IMR-90 (cell line): ENCODE measurements at regions not wholly inside any gene's neighbourhood (a gene's known extent, or its start where the extent isn't known, plus 50 kb on each side); places are given as distances from the start of the nearest gene placed in this dataset.

Experiments
- ATAC-seq: fragments of 200-7000 bp; cut with Tn5 transposase; 2 replicates; pipeline ENCODE4 v1.9.1; 2020; ENCODE audit warnings: low read depth, mild to moderate bottlenecking, moderate library complexity
- BruUV-seq: library from RNA; stranded (reverse); fragments of 400-500 nt; replicated peaks from 2 replicates; lab custom pipeline; 2021; lab: Mats Ljungman, UMichigan
- CTCF ChIA-PET: fragments of 300-600 bp; formaldehyde crosslinking; extraction: SDS; loops from one replicate; lab custom pipeline; 2021; ENCODE audit warnings: antibody characterized with exemption; lab: Yijun Ruan, JAX
- POLR2A ChIA-PET: fragments of 300-600 bp; sonication (Branson Sonifier 250); formaldehyde crosslinking; loops from one replicate; lab custom pipeline; 2022; ENCODE audit warnings: antibody characterized with exemption; ENCODE audit not compliant: unreplicated experiment; lab: Charles Lee
- DNase-seq: peaks from one replicate; pipeline ENCODE4 v3.0.0; 2013
- H2AFZ ChIP-seq: replicated peaks from 2 replicates; pipeline ENCODE3; 2013; ENCODE audit warnings: low read length, mild to moderate bottlenecking; ENCODE audit not compliant: poor library complexity
- H2AK5ac ChIP-seq: 2 replicates; pipeline ENCODE4 v1.6.1; 2013; ENCODE audit warnings: low read depth, low read length, inconsistent platforms
- H2AK9ac ChIP-seq: replicated peaks from 2 replicates; pipeline ENCODE3; 2013; ENCODE audit warnings: mild to moderate bottlenecking, low read depth, low read length, moderate library complexity; ENCODE audit not compliant: poor library complexity
- H2BK120ac ChIP-seq: 2 replicates; pipeline ENCODE4 v1.6.1; 2013; ENCODE audit warnings: low read depth, low read length, inconsistent platforms
- H2BK15ac ChIP-seq: 3 replicates; pipeline ENCODE4 v1.6.1; 2013; ENCODE audit warnings: low read depth, low read length, inconsistent platforms
- H2BK20ac ChIP-seq: 2 replicates; pipeline ENCODE4 v1.6.1; 2013; ENCODE audit warnings: low read depth, mild to moderate bottlenecking, inconsistent platforms, low read length, moderate library complexity
- H2BK5ac ChIP-seq: 2 replicates; pipeline ENCODE4 v1.6.1; 2013; ENCODE audit warnings: mild to moderate bottlenecking, low read depth, low read length, inconsistent platforms; ENCODE audit not compliant: poor library complexity, severe bottlenecking
- H3K14ac ChIP-seq: replicated peaks from 2 replicates; pipeline ENCODE4 v1.6.1; 2013; ENCODE audit warnings: low read depth, low read length, inconsistent platforms
- H3K18ac ChIP-seq: 2 replicates; pipeline ENCODE4 v1.6.1; 2013; ENCODE audit warnings: low read depth, low read length, control low read depth
- H3K23ac ChIP-seq: 2 replicates; pipeline ENCODE4 v1.6.1; 2013; ENCODE audit warnings: low read depth, low read length, inconsistent platforms
- H3K27ac ChIP-seq: 2 replicates; pipeline ENCODE4 v1.5.1; 2013; ENCODE audit warnings: mild to moderate bottlenecking, control low read depth, low read length; ENCODE audit not compliant: insufficient read depth
- H3K27me3 ChIP-seq: 2 replicates; pipeline ENCODE4 v1.6.1; 2013; ENCODE audit warnings: low read length; ENCODE audit not compliant: control insufficient read depth, insufficient read depth
- H3K36me3 ChIP-seq: 2 replicates; pipeline ENCODE4 v1.6.1; 2013; ENCODE audit warnings: low read length, mixed read lengths; ENCODE audit not compliant: control insufficient read depth, insufficient read depth
- H3K4ac ChIP-seq: 2 replicates; pipeline ENCODE4 v1.6.1; 2013; ENCODE audit warnings: low read depth, low read length, inconsistent platforms
- H3K4me1 ChIP-seq: 2 replicates; pipeline ENCODE4 v1.6.1; 2013; ENCODE audit warnings: low read length, mixed read lengths; ENCODE audit not compliant: control insufficient read depth, insufficient read depth
- H3K4me2 ChIP-seq: 2 replicates; pipeline ENCODE4 v1.6.1; 2013; ENCODE audit warnings: low read depth, mild to moderate bottlenecking, control low read depth, low read length, moderate library complexity
- H3K4me3 ChIP-seq: 2 replicates; pipeline ENCODE4 v1.5.1; 2013; ENCODE audit warnings: low read depth, mild to moderate bottlenecking, control low read depth, low read length, moderate library complexity; ENCODE audit not compliant: insufficient read depth
- H3K56ac ChIP-seq: 2 replicates; pipeline ENCODE4 v1.6.1; 2013; ENCODE audit warnings: low read length, inconsistent platforms; ENCODE audit not compliant: insufficient read depth; ENCODE audit errors: extremely low read depth
- H3K79me1 ChIP-seq, 2 experiments: 2 replicates each; pipeline ENCODE4 v1.6.1; 2013; ENCODE audit warnings: low read length in 2 of 2, inconsistent platforms in 1 of 2, low read depth in 1 of 2
- H3K9ac ChIP-seq: 2 replicates; pipeline ENCODE4 v1.6.1; 2013; ENCODE audit warnings: low read depth, low read length, control low read depth
- H3K9me1 ChIP-seq: 2 replicates; pipeline ENCODE4 v1.6.1; 2013; ENCODE audit warnings: low read length, inconsistent platforms; ENCODE audit not compliant: insufficient read depth
- H3K9me3 ChIP-seq: 2 replicates; pipeline ENCODE4 v1.6.1; 2013; ENCODE audit warnings: low read length; ENCODE audit not compliant: control insufficient read depth, insufficient read depth
- H4K20me1 ChIP-seq: 2 replicates; pipeline ENCODE4 v1.6.1; 2013; ENCODE audit warnings: low read length, inconsistent platforms; ENCODE audit not compliant: insufficient read depth
- H4K5ac ChIP-seq: 2 replicates; pipeline ENCODE4 v1.6.1; 2013; ENCODE audit warnings: mild to moderate bottlenecking, low read depth, low read length, control low read depth
- H4K8ac ChIP-seq, 2 experiments: 2 replicates each; pipeline ENCODE4 v1.6.1; 2013; ENCODE audit warnings: low read depth in 2 of 2, low read length in 2 of 2, control low read depth in 1 of 2, inconsistent platforms in 1 of 2
- H4K91ac ChIP-seq: 2 replicates; pipeline ENCODE4 v1.6.1; 2013; ENCODE audit warnings: low read depth, low read length, inconsistent platforms; ENCODE audit not compliant: insufficient read depth
- CEBPB ChIP-seq: IDR thresholded peaks from 2 replicates; pipeline ENCODE4 v1.6.1; 2012; ENCODE audit warnings: low read depth, low read length, improper control_type of control experiment
- FOS ChIP-seq: fragments of 150-350 bp; IDR thresholded peaks from 2 replicates; pipeline ENCODE4 v1.6.1; 2016; ENCODE audit warnings: low read depth, low read length
- MAFK ChIP-seq: IDR thresholded peaks from 2 replicates; pipeline ENCODE4 v1.6.1; 2012; ENCODE audit warnings: low read depth, low read length, improper control_type of control experiment
- MAZ ChIP-seq: IDR thresholded peaks from 2 replicates; pipeline ENCODE4 v1.6.1; 2012; ENCODE audit warnings: low read depth, mild to moderate bottlenecking, low read length, improper control_type of control experiment, moderate library complexity, borderline replicate concordance
- MXI1 ChIP-seq: IDR thresholded peaks from 2 replicates; pipeline ENCODE4 v1.6.1; 2012; ENCODE audit warnings: low read depth, mild to moderate bottlenecking, low read length, moderate library complexity, borderline replicate concordance
- NFE2L2 ChIP-seq: fragments of 150-350 bp; IDR thresholded peaks from 2 replicates; pipeline ENCODE4 v1.6.1; 2016; ENCODE audit warnings: low read depth, mild to moderate bottlenecking, low read length
- POLR2A ChIP-seq: IDR thresholded peaks from 2 replicates; pipeline ENCODE4 v1.6.1; 2012; ENCODE audit warnings: mild to moderate bottlenecking, low read depth, low read length
- RAD21 ChIP-seq: IDR thresholded peaks from 2 replicates; pipeline ENCODE4 v1.6.1; 2012; ENCODE audit warnings: low read length, improper control_type of control experiment
- RFX5 ChIP-seq: IDR thresholded peaks from 2 replicates; pipeline ENCODE4 v1.8.0; 2012; ENCODE audit warnings: low read depth, mild to moderate bottlenecking, low read length, moderate library complexity
- SMC3 ChIP-seq: fragments of 150-350 bp; IDR thresholded peaks from 2 replicates; pipeline ENCODE4 v1.6.1; 2016; ENCODE audit warnings: low read depth, mild to moderate bottlenecking, antibody characterized with exemption, low read length, moderate library complexity
- WGBS, 2 experiments: methylation state at CpG; one replicate each; pipeline versions ENCODE4 v1.1.5 to v1.1.7; 2013; ENCODE audit warnings: missing lambda C conversion rate in 2 of 2; ENCODE audit not compliant: insufficient read length in 1 of 2; ENCODE audit errors: extremely low coverage in 2 of 2; 5-methylcytosine and 5-hydroxymethylcytosine counted together
- dilution Hi-C: fragments of 300-500 bp; cut with HindIII; formaldehyde crosslinking; loops from one replicate; pipeline ENCODE4 v1.14.3; 2018; ENCODE audit warnings: low sequenced_read_pairs; ENCODE audit not compliant: unreplicated experiment
- in situ Hi-C: fragments of 300-500 bp; cut with MboI; formaldehyde crosslinking; loops from 3 replicates; pipeline ENCODE4 v1.14.3; 2019; ENCODE audit warnings: low sequenced_read_pairs, inconsistent platforms, mixed read lengths
- intact Hi-C: fragments of 100-400 bp; cut with micrococcal nuclease; formaldehyde crosslinking; loops from 2 replicates; pipeline ENCODE4 v1.10.0; 2022
- TF ChIP-seq, protein P1 (sequence below): fragments of 150-350 bp; IDR thresholded peaks from 2 replicates; pipeline ENCODE4 v1.6.1; 2017; ENCODE audit warnings: mild to moderate bottlenecking, antibody characterized with exemption, low read length, low read depth
- TF ChIP-seq, protein P2 (sequence below): fragments of 150-350 bp; IDR thresholded peaks from 2 replicates; pipeline ENCODE4 v1.6.1; 2016; ENCODE audit warnings: low read depth, mild to moderate bottlenecking, low read length, moderate library complexity, borderline replicate concordance
- TF ChIP-seq, protein P3 (sequence below): conservative IDR thresholded peaks from 2 replicates; pipeline ENCODE4 v1.5.1; 2012; ENCODE audit warnings: mild to moderate bottlenecking, low read depth, low read length, improper control_type of control experiment

DNA sequence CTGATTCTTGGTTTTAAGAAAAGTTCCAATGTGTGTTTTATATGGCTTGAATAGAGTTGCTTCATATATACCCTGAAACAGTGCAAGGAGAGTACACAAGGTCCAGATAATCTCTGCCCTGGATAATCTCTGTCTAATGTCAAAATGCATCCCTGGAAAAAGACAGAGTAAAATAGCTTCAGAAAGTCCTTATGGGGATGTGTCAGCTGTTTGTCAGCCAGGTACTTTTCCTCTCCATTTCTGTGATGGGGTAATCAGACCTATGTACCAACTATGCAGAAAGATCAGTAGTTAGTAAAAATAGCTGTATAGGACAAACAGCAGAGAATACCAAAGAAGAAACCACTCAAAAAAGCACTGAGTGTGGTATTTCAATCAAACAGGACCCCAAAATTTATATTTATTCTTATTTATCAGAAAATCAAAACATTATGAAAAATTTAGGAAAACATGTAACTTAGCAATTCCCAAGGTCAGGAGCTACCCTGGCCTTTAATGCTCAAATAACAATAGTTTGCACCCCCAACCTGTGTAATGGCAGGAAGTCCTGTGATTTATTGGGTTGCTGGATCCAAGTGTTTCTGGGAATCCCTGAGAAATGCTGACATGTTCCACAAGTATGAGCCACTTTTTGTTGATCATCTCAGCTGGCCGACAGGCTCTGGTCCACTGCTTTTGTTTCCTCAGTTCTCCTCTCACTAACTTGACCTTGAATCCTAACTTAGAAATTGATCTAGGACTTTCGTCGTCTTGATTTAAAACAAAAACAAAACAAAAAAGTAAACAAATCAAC, 69.6 kb downstream of the MDH1 start:
- no peak overlapping the region for H3K9ac ChIP-seq
- intact Hi-C loops (no loop called here), in situ Hi-C loops (no loop called here), dilution Hi-C loops (no loop called here)
- WGBS, 2 experiments: no CpG with 5 or more reads among the region's 3 CpGs
- no peak overlapping the region for H2AK9ac ChIP-seq
- BruUV-seq: no TSS peak
- no peak overlapping the region for H3K4me2 ChIP-seq
- TF ChIP-seq, protein P1, sequence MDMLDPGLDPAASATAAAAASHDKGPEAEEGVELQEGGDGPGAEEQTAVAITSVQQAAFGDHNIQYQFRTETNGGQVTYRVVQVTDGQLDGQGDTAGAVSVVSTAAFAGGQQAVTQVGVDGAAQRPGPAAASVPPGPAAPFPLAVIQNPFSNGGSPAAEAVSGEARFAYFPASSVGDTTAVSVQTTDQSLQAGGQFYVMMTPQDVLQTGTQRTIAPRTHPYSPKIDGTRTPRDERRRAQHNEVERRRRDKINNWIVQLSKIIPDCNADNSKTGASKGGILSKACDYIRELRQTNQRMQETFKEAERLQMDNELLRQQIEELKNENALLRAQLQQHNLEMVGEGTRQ: no peak
- TF ChIP-seq NFE2L2 (no peak), MAFK (no peak), FOS (no peak), RFX5 (no peak), MXI1 (no peak), SMC3 (no peak), MAZ (no peak), RAD21 (no peak), CEBPB (no peak), POLR2A (no peak)
- TF ChIP-seq, protein P2, sequence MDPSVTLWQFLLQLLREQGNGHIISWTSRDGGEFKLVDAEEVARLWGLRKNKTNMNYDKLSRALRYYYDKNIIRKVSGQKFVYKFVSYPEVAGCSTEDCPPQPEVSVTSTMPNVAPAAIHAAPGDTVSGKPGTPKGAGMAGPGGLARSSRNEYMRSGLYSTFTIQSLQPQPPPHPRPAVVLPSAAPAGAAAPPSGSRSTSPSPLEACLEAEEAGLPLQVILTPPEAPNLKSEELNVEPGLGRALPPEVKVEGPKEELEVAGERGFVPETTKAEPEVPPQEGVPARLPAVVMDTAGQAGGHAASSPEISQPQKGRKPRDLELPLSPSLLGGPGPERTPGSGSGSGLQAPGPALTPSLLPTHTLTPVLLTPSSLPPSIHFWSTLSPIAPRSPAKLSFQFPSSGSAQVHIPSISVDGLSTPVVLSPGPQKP: no peak
- TF ChIP-seq, protein P3, sequence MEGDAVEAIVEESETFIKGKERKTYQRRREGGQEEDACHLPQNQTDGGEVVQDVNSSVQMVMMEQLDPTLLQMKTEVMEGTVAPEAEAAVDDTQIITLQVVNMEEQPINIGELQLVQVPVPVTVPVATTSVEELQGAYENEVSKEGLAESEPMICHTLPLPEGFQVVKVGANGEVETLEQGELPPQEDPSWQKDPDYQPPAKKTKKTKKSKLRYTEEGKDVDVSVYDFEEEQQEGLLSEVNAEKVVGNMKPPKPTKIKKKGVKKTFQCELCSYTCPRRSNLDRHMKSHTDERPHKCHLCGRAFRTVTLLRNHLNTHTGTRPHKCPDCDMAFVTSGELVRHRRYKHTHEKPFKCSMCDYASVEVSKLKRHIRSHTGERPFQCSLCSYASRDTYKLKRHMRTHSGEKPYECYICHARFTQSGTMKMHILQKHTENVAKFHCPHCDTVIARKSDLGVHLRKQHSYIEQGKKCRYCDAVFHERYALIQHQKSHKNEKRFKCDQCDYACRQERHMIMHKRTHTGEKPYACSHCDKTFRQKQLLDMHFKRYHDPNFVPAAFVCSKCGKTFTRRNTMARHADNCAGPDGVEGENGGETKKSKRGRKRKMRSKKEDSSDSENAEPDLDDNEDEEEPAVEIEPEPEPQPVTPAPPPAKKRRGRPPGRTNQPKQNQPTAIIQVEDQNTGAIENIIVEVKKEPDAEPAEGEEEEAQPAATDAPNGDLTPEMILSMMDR: no peak
- H2AK5ac ChIP-seq: no peak overlapping the region
- CTCF ChIA-PET: no interaction called here
- H3K23ac ChIP-seq: no peak overlapping the region
- POLR2A ChIA-PET: no interaction called here
- no peaks in the 10 kb centered on the region for H4K20me1 ChIP-seq
- ATAC-seq (no peak), DNase-seq (peak; percentile 31)
- peaks cover 3% of the 10 kb centered on the region; the same call in 1 of the 2 replicates for H3K4me1 ChIP-seq
- H2AFZ ChIP-seq: no peak overlapping the region
- no peak overlapping the region for H4K8ac ChIP-seq
- no peak overlapping the region for H2BK20ac ChIP-seq
- H3K9me1 ChIP-seq: no peaks in the 10 kb centered on the region
- no peaks in the 10 kb centered on the region for H3K36me3 ChIP-seq
- no peak overlapping the region for H2BK5ac ChIP-seq
- no peak overlapping the region for H3K14ac ChIP-seq
- no peak overlapping the region for H4K91ac ChIP-seq
- no peak overlapping the region for H3K18ac ChIP-seq
- H3K27me3 ChIP-seq: no peaks in the 10 kb centered on the region
- no peak overlapping the region for H2BK120ac ChIP-seq
- H2BK15ac ChIP-seq: no peak overlapping the region
- H3K56ac ChIP-seq: no peak overlapping the region
- no peak overlapping the region for H3K4ac ChIP-seq
- no peak overlapping the region for H4K5ac ChIP-seq
- no peaks in the 10 kb centered on the region for H3K9me3 ChIP-seq
- H3K79me1 ChIP-seq: no peaks in the 10 kb centered on the region
- no peak overlapping the region for H3K27ac ChIP-seq
- H3K4me3 ChIP-seq: no peak overlapping the region
